CD14-positive monocyte (primary cell): ENCODE measurements at regions not wholly inside any gene's neighbourhood (a gene's known extent, or its start where the extent isn't known, plus 50 kb on each side); places are given as distances from the start of the nearest gene placed in this dataset.

ENCODE experiments used
- DNase-seq, 3 donors: peaks; one replicate each; pipeline ENCODE4 v3.0.0-alpha.2; 2011 to 2022
- H2AFZ ChIP-seq: 2 replicates; pipeline ENCODE4 v1.6.0; 2012; ENCODE audit warnings: mild to moderate bottlenecking, low read depth, low read length, inconsistent platforms; ENCODE audit not compliant: insufficient read depth, poor library complexity, severe bottlenecking
- H3K27ac ChIP-seq, 2 donors: 1 replicate in 1 of 2; 2 replicates in 1 of 2; pipeline ENCODE4 v1.5.1; 2012 to 2013; ENCODE audit warnings: low read length in 2 of 2, control low read depth in 1 of 2, inconsistent platforms in 1 of 2, low read depth in 1 of 2, mild to moderate bottlenecking in 1 of 2
- H3K27me3 ChIP-seq, 2 donors: one replicate each; pipeline versions ENCODE4 v1.6.0 to v1.6.1; 2011 to 2013; ENCODE audit warnings: low read length in 2 of 2; ENCODE audit not compliant: control insufficient read depth in 2 of 2, insufficient read depth in 2 of 2
- H3K36me3 ChIP-seq, 2 donors: replicated peaks in 1 of 2; 1 replicate in 1 of 2; 2 replicates in 1 of 2; pipeline versions ENCODE4 v1.5.1 to v1.6.1; 2012 to 2013; ENCODE audit warnings: low read length in 2 of 2, control low read depth in 1 of 2, inconsistent platforms in 1 of 2, mild to moderate bottlenecking in 1 of 2; ENCODE audit not compliant: insufficient read depth in 2 of 2, control insufficient read depth in 1 of 2
- H3K4me1 ChIP-seq, 2 donors: 1 replicate in 1 of 2; 2 replicates in 1 of 2; pipeline versions ENCODE4 v1.5.1 to v1.6.1; 2012 to 2013; ENCODE audit warnings: low read length in 2 of 2, control low read depth in 1 of 2, inconsistent platforms in 1 of 2, mild to moderate bottlenecking in 1 of 2, moderate library complexity in 1 of 2; ENCODE audit not compliant: insufficient read depth in 2 of 2, control insufficient read depth in 1 of 2
- H3K4me2 ChIP-seq: replicated peaks from 2 replicates; pipeline ENCODE3; 2012; ENCODE audit warnings: low read length, moderate library complexity, mild to moderate bottlenecking; ENCODE audit not compliant: poor library complexity, severe bottlenecking; ENCODE audit errors: extremely low read depth
- H3K4me3 ChIP-seq, 3 experiments: fragments of 200-600 bp in 1 of 3; sonication (generic) in 1 of 3; replicated peaks in 1 of 3; 1 replicate in 2 of 3; 2 replicates in 1 of 3; pipeline ENCODE4 v1.5.1; 2011 to 2013; ENCODE audit warnings: low read length in 3 of 3, mild to moderate bottlenecking in 3 of 3, control low read depth in 2 of 3, low read depth in 2 of 3, inconsistent platforms in 1 of 3, moderate library complexity in 1 of 3
- H3K79me2 ChIP-seq: 2 replicates; pipeline ENCODE4 v1.6.0; 2012; ENCODE audit warnings: mild to moderate bottlenecking, control low read depth, inconsistent platforms, low read length, moderate library complexity; ENCODE audit not compliant: insufficient read depth
- H3K9ac ChIP-seq: 2 replicates; pipeline ENCODE4 v1.6.0; 2017; ENCODE audit warnings: low read length, mild to moderate bottlenecking; ENCODE audit not compliant: insufficient read depth, poor library complexity, severe bottlenecking
- H3K9me3 ChIP-seq, 2 donors: replicated peaks in 1 of 2; 1 replicate in 1 of 2; 2 replicates in 1 of 2; pipeline versions ENCODE4 v1.5.1 to v1.6.1; 2012 to 2013; ENCODE audit warnings: low read length in 2 of 2, control low read depth in 1 of 2; ENCODE audit not compliant: control insufficient read depth in 1 of 2, insufficient read depth in 1 of 2
- H4K20me1 ChIP-seq: 2 replicates; pipeline ENCODE4 v1.6.0; 2012; ENCODE audit warnings: mild to moderate bottlenecking, low read length, control low read depth, moderate library complexity; ENCODE audit not compliant: insufficient read depth
- H3K27ac Mint-ChIP-seq, 7 donors: one replicate each; pipeline ENCODE4 v1.8.0; 2020; ENCODE audit warnings: mild to moderate bottlenecking in 7 of 7, mixed read lengths in 7 of 7, moderate library complexity in 6 of 7, inconsistent platforms in 2 of 7
- H3K27me3 Mint-ChIP-seq, 3 donors: one replicate each; pipeline ENCODE4 v1.8.0; 2021 to 2022; ENCODE audit warnings: low read depth in 3 of 3, mild to moderate bottlenecking in 3 of 3, mixed read lengths in 3 of 3, moderate library complexity in 3 of 3, inconsistent platforms in 1 of 3
- H3K36me3 Mint-ChIP-seq, 2 donors: one replicate each; pipeline ENCODE4 v1.8.0; 2020; ENCODE audit warnings: mixed read lengths in 2 of 2, inconsistent platforms in 1 of 2, mild to moderate bottlenecking in 1 of 2
- H3K4me1 Mint-ChIP-seq: one replicate; pipeline ENCODE4 v1.8.0; 2020; ENCODE audit warnings: mild to moderate bottlenecking, mixed read lengths
- H3K4me3 Mint-ChIP-seq, 2 donors: one replicate each; pipeline ENCODE4 v1.8.0; 2020; ENCODE audit warnings: mild to moderate bottlenecking in 2 of 2, mixed read lengths in 2 of 2, moderate library complexity in 1 of 2
- H3K9me3 Mint-ChIP-seq, 7 donors: one replicate each; pipeline ENCODE4 v1.8.0; 2020 to 2022; ENCODE audit warnings: mixed read lengths in 7 of 7, mild to moderate bottlenecking in 6 of 7, moderate library complexity in 6 of 7, inconsistent platforms in 2 of 7
- WGBS: methylation state at CpG from one replicate; pipeline ENCODE4 v1.1.5; 2013; ENCODE audit warnings: missing lambda C conversion rate; ENCODE audit not compliant: insufficient coverage; 5-methylcytosine and 5-hydroxymethylcytosine counted together
- intact Hi-C, 2 donors: fragments of 100-400 bp; cut with micrococcal nuclease; formaldehyde crosslinking; loops; one replicate each; pipeline versions ENCODE4 v1.15.0 to v1.15.1; 2023
- TF ChIP-seq, protein P1 (sequence below): fragments of 200-600 bp; IDR thresholded peaks from one replicate; pipeline ENCODE4 v1.8.0; 2022; ENCODE audit warnings: antibody characterized with exemption, mild to moderate bottlenecking

DNA sequence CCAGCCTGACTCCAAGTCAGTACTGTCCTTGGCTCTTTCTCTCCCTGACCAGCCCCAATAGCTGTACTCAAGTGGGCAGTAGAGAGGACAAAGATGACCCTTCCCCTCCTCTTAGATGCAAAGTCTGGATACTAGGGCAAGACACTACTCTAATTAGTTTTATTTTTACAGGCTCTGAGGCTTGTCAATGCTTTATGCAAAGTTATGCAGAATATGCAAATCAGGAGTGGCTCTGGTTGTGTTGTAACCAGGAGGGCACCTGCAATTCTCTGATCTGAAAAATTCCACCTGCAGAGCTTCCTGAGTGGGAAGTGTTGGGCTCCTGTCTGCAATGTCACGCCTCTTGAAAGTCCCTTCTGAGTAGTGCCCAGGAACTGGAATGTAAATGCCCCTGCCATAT is 201.5 kb downstream of the RGS3 start:
- Histone ChIP-seq H3K27me3 (no peaks in the 10 kb centered on the region), H2AFZ (no peak overlapping the region), H4K20me1 (no peaks in the 10 kb centered on the region), H3K79me2 (no peaks in the 10 kb centered on the region), H3K9ac (no peak overlapping the region), H3K9me3 (no peaks in the 10 kb centered on the region), H3K36me3 (no peaks in the 10 kb centered on the region), H3K27ac (no peak overlapping the region), H3K4me2 (no peak overlapping the region), H3K4me3 (no peak overlapping the region), H3K4me1 (no peaks in the 10 kb centered on the region)
- peaks cover 3% of the 10 kb centered on the region for H3K4me1 Mint-ChIP-seq
- peaks cover 3 to 6% (median 3%) of the 10 kb centered on the region in 3 donors for H3K27me3 Mint-ChIP-seq
- TF ChIP-seq, protein P1, sequence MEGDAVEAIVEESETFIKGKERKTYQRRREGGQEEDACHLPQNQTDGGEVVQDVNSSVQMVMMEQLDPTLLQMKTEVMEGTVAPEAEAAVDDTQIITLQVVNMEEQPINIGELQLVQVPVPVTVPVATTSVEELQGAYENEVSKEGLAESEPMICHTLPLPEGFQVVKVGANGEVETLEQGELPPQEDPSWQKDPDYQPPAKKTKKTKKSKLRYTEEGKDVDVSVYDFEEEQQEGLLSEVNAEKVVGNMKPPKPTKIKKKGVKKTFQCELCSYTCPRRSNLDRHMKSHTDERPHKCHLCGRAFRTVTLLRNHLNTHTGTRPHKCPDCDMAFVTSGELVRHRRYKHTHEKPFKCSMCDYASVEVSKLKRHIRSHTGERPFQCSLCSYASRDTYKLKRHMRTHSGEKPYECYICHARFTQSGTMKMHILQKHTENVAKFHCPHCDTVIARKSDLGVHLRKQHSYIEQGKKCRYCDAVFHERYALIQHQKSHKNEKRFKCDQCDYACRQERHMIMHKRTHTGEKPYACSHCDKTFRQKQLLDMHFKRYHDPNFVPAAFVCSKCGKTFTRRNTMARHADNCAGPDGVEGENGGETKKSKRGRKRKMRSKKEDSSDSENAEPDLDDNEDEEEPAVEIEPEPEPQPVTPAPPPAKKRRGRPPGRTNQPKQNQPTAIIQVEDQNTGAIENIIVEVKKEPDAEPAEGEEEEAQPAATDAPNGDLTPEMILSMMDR, result no peak
- intact Hi-C loops, result no loop called here
- no peak overlapping the region for H3K4me3 Mint-ChIP-seq
- no peaks in the 10 kb centered on the region for H3K36me3 Mint-ChIP-seq
- H3K9me3 Mint-ChIP-seq, result peaks cover 0 to 4% (median 2%) of the 10 kb centered on the region in 7 donors
- DNase-seq, result no peak
- no peak overlapping the region for H3K27ac Mint-ChIP-seq
- 100% methylated on average over 1 of the region's 1 CpG for WGBS

DNA sequence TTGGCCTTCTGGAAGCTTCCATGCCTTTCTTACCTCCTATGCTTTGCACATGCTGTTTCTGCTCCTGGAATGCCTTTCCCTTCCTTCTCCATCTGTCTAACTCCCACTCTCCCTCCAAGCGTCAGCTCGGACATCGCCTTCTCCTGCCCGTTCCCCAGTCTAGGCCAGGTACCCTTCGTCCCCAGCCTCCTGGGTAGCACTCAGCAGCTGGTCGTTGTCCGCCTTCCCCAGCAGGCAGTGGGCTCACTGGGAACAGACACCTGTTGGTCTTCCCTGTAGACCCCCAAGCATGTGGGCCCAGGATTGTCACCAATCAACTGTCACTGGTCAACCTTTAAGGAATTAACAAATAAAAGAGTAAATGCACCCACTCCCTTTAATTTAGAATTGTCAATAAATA is 202.2 kb downstream of the RGS3 start:
- H3K9me3 ChIP-seq, result no peaks in the 10 kb centered on the region
- no peak for DNase-seq
- H3K27ac Mint-ChIP-seq, result no peak overlapping the region
- no peak overlapping the region for H3K4me3 ChIP-seq
- intact Hi-C loops, result no loop called here
- no peaks in the 10 kb centered on the region for H3K36me3 ChIP-seq
- no peak overlapping the region for H3K27ac ChIP-seq
- H2AFZ ChIP-seq, result no peak overlapping the region
- TF ChIP-seq, protein P1, result no peak
- H3K9me3 Mint-ChIP-seq, result peaks cover 0 to 4% (median 2%) of the 10 kb centered on the region in 7 donors
- peaks cover 1 to 6% (median 3%) of the 10 kb centered on the region in 3 donors for H3K27me3 Mint-ChIP-seq
- H3K9ac ChIP-seq, result no peak overlapping the region
- H3K27me3 ChIP-seq, result no peaks in the 10 kb centered on the region
- no peaks in the 10 kb centered on the region for H3K36me3 Mint-ChIP-seq
- H3K79me2 ChIP-seq, result no peaks in the 10 kb centered on the region
- no peaks in the 10 kb centered on the region for H3K4me1 ChIP-seq
- 98% methylated on average over 7 of the region's 7 CpGs for WGBS
- H3K4me1 Mint-ChIP-seq, result peaks cover 3% of the 10 kb centered on the region
- no peaks in the 10 kb centered on the region for H4K20me1 ChIP-seq
- H3K4me3 Mint-ChIP-seq, result no peak overlapping the region
- no peak overlapping the region for H3K4me2 ChIP-seq
